ENCODE measurements at regions not wholly inside any gene's neighbourhood (a gene's known extent, or its start where the extent isn't known, plus 50 kb on each side); places are given as distances from the start of the nearest gene placed in this dataset.

- no peak for TF ChIP-seq CTCF (conservative IDR thresholded peaks at IDR 0.05)
- no peak for TF ChIP-seq EZH2 (IDR thresholded peaks at IDR 0.05; ENCODE audit: low read depth)
Measured at GRCh38 chr7:115078851-115079250, 157.0 kb downstream of the MDFIC start.

Measured in PC-9 (cell line).